NCI-H345 (cell line): ENCODE measurements at regions not wholly inside any gene's neighbourhood (a gene's known extent, or its start where the extent isn't known, plus 50 kb on each side); places are given as distances from the start of the nearest gene placed in this dataset.
"Not testable (repeated sequence)": the region's sequence is repeated elsewhere in the genome, so short reads cannot be mapped to it uniquely, and the experiment has no call there.

Source experiments
- DNase-seq: peaks from one replicate; lab custom pipeline; 2025; lab: John Stamatoyannopoulos, UW

DNA sequence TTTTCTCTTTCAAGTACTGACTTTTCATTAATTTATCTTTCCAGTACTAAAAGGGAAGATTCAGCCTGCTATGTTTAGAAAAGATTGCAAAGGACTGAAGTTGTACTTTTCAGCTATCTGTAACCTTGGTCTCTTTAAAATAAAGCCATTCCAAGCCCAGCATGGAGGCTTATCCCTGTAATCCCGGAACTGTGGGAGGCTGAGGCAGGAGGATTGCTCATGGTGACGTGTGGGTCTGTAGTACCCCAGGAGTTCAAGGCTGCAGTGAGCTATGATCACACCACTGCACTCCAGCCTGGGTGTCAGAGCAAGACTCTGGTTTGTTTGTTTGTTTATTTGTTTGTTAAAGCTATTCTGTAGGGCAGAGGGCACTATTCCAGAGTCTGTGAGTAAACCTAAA, 50.6 kb upstream of the TMEM170B start:
- no peak for DNase-seq

DNA sequence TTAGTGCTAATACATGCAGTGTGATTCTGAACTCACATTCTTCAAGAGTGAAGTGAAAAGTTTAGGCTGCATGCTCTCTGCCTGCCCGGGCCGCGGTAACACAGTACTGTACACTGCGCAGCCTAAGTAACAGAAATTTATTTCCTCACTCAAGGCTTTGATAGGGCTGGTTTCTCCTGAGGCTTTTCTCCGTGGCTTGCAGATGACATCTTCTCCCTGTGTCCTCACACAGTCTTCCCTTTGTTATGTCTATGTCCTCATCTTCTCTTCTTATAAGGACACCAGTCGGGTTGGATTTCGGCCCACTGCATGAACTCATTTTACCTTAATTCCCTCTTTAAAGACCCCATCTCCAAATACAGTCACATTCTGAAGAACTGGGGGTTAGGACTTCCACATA, 51.1 kb upstream of the TMEM170B start:
- DNase-seq = no peak

DNA sequence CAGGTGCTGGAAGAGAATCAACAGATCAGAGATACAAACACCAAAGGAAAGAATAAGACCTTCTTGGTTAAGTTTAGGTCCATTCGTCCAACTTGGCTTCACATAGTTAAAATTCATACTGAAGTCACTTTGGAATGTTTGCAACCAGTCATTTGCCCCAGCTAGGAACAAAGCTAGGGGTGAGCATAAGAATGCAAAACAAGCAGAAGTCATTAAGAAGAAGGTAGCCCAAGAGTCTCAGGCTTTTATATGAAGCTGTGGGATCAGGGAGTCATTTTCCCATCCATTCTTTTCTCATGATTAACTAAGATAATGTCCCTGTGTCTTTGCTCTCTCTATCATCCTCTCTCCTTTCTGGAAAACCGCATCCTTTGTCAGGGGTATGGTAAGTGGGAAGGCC, 51.5 kb upstream of the TMEM170B start:
- no peak for DNase-seq

DNA sequence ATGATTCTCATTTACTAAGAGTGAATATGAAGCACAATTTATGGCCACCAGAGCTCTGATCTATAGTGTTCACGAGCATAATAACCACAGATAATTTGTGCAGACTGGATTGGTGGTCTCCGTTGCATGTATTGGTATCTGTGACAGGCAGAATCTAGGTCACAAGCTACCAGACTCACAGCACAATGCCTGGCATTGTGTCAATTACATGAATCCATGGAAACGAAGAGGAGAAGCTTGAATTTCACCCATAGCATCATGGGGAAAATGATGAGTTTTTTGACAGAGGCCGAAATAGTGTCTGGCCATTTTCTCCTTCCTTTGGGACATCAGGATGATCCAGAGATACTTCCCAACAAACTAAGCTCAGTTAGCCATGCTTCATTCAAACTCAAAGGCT, 52.3 kb upstream of the TMEM170B start:
- DNase-seq = no peak

DNA sequence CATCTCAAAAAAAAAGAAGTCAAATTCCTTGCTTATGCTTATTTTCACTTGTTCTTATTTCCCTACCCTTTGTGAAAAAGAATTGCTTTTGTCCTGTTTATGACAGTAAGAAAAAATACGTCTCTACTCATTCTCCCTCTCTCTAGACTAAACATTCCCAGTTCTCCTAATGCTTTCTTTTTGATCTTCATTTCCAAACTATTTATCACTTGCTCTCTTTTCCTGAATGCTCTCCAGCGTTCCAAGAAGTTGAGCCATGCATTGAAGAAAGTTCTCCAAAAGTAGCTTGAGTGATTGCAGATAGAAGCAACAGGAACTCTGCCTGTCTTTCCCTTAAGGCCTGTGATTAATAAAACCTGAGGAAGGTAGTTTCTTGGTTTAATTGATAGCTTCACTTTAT, 53.1 kb upstream of the TMEM170B start:
- no peak for DNase-seq

DNA sequence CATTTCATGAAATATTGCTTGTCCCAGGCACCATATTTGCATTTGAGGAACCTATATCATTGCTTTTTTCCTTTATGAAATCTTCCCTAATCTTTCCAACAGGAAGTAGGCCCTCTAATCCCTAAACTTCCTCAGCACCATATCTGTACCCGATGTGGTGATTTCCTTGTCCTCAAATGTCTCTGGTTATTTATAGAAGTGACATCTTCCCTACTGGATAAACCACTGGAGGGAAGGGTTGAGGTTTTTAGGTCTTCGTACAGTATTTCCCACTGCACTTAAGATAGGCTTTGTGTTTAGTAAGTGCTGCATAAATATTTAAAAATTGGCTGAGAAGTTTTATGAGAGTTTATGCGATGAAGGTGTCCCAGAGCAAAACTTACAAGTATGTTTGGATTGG, 54.9 kb upstream of the TMEM170B start:
- DNase-seq = no peak

DNA sequence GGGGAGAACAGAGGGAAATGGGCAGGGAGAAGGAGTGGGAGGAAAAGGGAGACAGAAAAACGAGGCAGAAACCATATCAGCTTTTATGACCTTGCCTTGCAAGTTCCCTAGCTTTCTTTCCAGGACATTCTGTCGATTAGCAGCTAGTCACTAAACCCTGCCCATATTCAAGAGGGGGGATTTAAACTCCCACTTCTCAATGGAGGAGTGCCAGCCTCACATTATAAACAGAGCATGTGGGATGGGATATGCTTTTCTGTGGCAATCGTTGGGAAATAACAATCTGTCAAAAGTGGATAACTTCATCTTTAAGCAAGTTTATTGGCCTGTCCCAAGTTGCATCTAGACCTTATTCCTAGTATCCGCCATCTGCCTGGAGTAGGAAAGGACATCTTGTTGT, 57.0 kb upstream of the TMEM170B start:
- DNase-seq = no peak

DNA sequence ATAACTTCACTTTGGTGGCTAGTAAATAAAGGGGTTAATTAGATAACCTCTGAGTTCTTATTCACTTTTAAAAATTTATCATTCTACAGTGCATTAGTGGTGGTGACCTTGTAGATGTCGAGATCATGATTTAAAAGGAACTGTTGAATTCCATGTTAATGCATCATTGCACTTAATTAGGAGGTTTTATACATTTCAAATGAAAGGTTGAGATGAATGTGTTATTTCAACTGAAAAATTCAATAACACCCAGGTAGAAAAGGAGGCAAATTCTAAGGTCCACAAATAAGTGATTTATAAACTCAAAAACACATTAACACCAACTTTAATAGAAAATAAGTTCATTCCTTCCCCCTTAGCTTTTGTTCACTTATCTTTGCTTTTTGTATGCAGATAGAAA, 58.3 kb upstream of the TMEM170B start:
- no peak for DNase-seq

DNA sequence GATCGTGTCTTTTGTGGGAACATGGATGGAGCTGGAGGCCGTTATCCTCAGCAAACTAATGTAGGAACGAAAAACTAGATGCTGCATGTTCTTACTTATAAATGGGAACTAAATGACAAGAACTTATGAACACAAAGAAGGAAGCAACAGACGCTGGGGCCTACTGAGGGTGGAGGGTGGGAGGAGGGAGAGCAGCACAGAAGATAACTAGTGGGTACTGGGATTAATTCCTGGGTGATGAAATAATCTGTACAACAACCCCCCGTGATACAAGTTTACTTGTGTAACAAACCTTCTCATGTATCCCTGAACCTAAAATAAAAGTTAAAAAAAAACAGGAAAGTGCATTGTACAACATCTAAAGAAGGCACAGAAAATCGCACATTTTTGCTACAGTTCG, 59.0 kb upstream of the TMEM170B start:
- DNase-seq = no peak

DNA sequence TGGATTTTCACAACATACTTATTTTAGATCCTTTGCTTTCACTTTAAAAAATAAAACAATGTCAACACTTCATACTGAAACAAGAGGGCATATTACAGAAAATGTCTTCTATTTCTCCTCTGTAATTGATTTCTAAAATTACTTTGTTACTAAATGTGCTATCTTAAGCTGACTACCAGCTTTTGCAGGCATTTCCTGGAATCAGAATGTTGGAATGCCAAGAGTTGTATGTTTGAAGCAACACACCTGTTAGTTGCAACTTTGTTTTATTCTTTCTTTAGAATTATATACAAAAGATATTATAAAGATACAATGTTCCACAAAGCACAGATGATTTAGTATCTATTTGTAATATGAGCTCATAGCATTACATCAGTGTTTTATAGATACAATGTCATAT, 62.5 kb upstream of the TMEM170B start:
- DNase-seq = no peak

DNA sequence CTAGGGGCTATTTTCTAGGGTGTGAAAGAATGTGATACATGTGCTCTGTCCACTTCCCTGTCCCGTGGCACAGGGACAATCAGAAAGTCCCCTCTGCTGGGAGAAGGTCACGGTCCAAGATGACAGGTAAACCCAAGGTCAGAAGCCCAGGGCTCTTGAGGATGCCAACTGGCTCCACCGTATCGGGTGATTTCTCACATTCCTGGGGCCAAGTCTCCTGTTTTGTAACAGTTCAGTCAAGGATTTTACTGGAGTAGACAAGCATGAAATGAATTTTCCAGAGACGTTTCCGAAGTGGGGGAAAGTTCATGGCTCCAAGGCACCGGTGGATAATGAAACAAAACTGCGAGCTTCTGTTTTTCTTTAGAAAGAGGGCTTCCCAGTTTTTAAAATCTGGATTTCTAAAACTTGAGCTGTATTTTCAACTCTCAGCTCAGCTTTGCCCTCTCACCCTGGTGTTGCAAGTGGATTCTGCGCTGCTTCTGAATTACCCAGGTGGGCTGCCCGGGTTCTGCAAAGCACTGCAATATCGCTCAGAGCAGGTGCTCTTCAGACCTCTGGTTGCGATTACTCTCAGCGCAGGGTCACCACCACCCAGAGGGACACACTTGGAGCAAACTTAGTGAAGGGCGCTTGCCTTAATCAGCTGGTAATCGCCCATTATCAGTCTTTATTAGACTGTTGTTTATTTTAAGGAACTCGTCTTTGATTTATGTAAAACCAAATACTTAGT, 64.4 kb upstream of the TMEM170B start:
- no peak for DNase-seq

DNA sequence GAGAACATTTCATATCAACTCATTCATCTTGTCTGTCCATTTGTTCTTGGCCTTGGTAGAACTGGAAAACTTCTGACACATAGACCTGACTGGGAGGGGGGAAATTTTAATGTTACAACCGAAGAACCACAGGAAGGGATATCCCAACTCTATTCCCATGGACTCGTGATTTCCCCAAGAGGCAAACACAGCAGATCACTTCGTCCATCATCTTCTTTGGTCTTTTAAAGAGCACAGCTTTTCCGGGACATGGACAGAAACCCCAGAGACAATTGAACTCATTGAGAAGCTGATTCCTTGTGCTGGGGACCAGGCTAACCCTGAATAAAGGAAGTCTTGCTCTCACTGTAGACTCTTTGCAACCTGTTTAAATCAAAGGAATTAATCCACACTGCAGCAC, 66.3 kb upstream of the TMEM170B start:
- DNase-seq = no peak

DNA sequence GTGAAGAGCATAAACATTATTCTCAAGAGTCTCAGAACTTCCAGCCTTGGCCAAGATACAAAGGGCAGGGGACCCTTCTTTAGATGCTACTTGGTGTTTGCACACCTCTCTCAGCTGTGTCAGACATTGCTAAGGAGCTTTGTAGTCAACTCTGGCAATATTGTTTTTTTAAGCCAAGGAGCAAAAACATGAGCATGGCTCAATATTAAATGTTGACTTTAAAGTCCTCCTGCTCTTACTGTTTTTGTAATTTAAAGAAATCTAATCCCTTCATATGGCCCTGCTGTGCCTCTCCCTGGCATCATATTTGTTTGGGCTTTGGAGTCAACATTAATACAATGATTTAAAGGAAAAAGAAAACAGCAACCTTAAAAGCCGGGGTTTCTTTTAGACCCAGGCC, 67.9 kb upstream of the TMEM170B start:
- no peak for DNase-seq

DNA sequence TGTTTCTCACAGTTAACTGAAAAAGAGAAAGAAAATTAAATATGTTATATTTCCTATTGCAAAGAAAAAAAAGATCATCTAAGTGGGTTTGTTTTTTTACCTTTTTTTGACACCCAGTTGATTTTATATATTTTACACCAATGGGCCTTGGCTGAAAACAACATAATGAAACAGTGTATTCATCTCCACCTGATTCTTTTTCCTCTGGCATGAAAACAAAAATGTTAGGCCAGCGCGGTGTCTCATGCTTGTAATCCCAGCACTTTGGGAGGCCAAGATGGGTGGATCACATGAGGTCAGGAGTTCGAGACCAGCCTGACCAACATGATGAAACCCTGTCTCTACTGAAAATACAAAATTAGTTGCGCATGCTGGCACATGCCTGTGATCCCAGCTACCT, 69.3 kb upstream of the TMEM170B start:
- not testable (repeated sequence) for DNase-seq

DNA sequence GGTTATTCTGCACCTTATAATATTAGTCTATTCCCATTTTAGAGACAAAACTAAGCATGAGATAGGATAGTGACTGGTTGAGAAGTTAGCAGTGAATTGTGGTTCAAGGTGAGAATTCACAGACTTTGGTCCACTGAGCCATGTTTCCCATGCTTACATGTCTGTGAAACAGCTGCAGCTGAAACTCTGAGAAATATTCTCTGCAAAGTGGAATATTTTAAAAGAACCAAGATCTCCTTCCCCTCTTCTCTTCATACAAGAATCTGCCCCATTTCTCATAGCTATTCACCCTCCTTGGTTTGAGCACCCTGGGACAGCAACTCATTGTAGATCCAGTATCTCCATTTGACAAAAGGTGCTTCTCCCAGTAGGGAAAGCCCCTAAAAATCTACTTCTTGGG, 70.2 kb upstream of the TMEM170B start:
- DNase-seq = no peak

DNA sequence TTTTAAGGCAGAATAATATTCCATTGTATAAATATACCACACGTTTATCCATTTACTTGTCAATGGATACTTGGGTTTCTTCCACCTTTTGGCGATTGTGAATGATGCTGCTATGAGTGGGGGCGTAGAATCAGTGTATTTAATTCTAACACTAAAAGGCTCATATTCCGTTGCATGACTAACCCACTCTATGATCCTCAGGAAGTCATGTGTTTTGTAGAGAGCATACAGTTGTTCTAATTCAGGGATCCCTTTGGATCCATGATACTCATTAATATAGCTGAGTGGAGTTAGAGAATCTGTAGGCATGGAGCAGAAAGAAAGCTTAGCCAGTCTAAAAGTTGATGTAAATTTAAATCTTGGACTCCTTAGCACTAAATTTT, 74.2 kb upstream of the TMEM170B start:
- no peak for DNase-seq

DNA sequence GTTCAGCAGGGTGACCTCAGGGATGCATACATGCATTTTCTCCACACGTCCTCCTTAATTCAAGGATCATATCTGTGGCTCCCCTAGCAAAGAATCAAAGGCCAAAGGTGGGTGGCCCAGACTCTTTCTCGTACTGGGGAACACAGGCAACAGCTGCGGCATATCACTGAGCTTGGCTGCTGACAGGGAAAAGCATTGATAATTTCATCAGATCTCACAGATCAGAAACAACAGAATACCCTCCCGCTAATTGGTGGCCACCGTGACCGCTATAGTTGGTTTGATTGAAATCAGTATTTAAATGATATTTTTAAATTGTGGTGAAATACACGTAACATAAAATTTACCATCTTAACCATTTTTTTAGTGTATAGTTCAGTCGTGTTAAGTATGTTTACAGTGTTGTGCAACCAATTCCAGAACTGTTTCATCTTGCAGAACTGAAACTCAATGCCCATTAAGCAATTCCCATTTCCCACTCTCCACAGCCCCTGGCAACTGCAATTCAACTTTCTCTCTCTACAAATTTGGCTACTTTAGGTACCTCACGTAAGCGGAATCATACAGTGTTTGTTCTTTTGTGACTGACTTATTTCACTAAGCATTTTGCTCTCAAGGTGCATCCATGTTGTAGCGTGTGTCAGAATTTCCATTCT, 74.7 kb upstream of the TMEM170B start:
- no peak for DNase-seq

DNA sequence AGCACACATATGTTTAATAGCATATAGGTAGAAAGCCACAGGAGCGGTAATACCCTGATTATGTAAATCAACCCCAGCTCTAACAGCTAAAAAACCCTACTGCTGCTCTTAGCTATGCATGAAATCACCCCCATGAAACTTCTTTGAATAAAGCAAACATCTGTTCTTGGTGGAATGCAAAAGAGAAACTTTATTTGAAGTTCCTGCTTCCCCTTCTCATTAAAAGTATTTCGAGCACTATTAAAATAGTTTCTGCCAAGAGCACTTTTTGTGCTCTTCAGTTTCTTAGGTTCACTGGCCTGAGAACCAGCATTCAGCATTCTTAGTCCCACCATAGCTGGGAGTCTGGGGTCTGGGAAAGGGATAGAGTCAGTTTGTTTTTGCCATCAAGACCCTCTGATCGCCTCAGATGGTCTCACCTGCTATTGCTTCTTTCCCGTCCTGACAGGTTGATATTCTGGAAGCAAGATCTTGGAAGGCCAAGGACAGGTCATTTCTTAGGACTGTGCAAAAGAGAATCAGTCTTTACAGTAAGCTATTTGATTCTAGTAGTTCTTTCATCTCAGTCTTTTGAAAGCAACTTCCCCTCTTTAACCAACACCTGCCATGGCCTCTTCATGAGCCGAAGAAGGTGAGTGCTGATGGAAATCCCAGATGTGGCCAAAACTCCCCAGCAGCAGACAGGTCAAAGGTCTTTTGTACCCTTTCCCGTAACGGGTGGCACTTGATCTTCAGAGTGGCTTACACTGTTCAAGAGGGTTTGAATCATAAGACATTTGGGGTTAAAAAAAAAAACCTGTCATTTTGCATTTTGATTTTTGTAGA, 76.5 kb upstream of the TMEM170B start:
- no peak for DNase-seq

DNA sequence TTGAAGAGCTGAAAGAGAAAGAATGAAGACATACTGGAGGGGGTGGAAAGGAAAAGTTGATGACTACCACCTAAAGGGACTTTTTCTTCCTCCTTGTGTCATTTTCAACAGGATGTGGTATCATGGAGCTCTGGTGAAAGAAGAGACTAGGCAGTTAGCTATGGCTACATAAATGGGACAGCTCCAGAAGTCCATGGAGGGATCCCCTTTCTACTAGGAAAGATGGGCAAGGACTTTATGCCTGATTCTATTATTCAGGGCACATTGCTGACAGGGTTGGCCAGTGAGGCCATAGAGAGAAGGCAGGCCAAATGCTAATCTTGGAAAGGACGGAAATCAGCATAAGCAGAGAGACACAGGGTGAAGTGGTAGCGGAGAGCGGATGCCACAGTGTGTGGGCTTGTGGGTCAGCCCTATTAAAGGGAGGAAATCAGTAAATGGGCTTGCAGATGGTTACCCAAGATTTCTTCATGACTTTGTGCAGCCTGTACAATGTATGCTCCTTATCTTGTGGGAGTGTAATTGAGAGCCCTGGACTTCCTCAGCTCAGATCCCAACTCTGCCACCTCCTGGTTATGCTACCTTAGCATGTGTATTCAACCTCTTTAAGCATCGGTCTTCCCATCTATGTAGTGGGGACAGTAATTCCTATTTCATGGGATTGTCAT, 77.4 kb upstream of the TMEM170B start:
- DNase-seq = no peak

DNA sequence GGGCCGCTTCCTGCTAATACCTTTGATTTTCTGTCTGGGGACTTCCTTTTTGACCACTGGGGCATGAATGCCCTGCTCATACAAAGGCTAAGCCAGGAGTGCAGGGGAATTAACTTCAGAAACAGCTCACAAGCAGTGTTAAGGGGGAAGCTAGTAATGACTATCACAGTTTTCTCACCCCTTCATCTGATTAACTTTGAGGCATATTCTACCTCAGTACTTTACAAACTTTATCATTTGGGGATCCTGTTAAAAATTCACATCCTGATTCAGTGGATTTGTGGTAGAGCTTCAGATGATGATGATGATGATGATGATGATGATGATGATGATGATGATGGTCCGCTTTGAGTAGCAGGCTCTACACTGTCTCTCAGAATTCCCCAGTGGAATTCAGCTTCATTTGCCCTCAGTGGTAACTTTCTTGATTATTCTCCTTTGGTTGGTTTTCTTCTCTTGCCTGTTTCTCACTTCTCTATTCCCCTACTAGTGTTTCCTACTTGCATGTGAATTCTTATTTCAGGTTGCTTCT, 78.4 kb upstream of the TMEM170B start:
- no peak for DNase-seq

DNA sequence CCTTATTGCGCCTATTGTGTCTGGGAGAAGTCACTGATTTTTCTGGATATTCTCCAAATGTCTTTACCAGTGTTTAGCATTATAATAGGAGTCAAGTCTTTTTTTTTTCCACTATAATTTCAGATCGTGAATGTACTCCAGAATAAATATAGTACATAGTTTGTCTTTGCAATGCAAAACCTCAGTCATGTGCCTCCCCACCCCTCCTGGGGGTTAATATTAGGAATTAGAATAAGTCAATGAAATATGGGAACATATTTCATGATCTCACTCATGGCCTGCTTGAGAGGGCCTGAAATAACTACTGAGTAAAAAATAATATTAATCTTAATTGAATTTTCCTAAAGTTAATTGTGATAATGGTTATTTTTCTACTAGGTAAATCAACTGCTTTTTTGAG, 79.0 kb upstream of the TMEM170B start:
- no peak for DNase-seq

DNA sequence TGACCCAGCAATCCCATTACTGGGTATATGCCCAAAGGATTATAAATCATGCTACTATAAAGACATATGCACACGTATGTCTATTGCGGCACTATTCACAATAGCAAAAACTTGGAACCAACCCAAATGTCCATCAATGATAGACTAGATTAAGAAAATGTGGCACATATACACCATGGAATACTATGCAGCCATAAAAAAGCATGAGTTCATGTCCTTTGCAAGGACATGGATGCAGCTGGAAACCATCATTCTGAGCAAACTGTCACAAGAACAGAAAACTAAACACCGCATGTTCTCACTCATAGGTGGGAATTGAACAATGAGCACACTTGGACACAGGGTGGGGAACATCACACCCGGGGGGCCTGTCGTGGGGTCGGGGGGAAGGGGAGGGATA, 80.1 kb upstream of the TMEM170B start:
- DNase-seq = not testable (repeated sequence)
